GM19193 (cell line): ENCODE measurements at regions not wholly inside any gene's neighbourhood (a gene's known extent, or its start where the extent isn't known, plus 50 kb on each side); places are given as distances from the start of the nearest gene placed in this dataset.

Experiments
- POLR2A ChIP-seq: IDR thresholded peaks from 4 replicates; pipeline ENCODE4 v1.6.1; 2011; ENCODE audit not compliant: insufficient read depth, insufficient read length; ENCODE audit errors: extremely low read depth

- no peak for TF ChIP-seq POLR2A
These were observed 112.6 kb upstream of the ZNF608 start for GRCh38 chr5:124859027-124859426.

GRCh38 chr5:124859556-124860290 is 113.3 kb upstream of the ZNF608 start:
- TF ChIP-seq POLR2A = no peak

GRCh38 chr5:124860291-124860655 is 113.8 kb upstream of the ZNF608 start:
- TF ChIP-seq POLR2A = no peak

- no peak for TF ChIP-seq POLR2A
These were observed 118.6 kb upstream of the ZNF608 start for GRCh38 chr5:124865066-124865465.

GRCh38 chr5:124865603-124866354 is 119.3 kb upstream of the ZNF608 start:
- no peak for TF ChIP-seq POLR2A

- TF ChIP-seq POLR2A = no peak
These were observed 120.1 kb upstream of the ZNF608 start for GRCh38 chr5:124866355-124867136.

- no peak for TF ChIP-seq POLR2A
These were observed 120.8 kb upstream of the ZNF608 start for GRCh38 chr5:124867137-124867704.

- TF ChIP-seq POLR2A = no peak
These were observed 122.2 kb upstream of the ZNF608 start for GRCh38 chr5:124868676-124869075.

- TF ChIP-seq POLR2A = no peak
These were observed 123.1 kb upstream of the ZNF608 start for GRCh38 chr5:124869426-124870033.

- TF ChIP-seq POLR2A = no peak
These were observed 123.6 kb upstream of the ZNF608 start for GRCh38 chr5:124870070-124870469.

- no peak for TF ChIP-seq POLR2A
These were observed 124.9 kb upstream of the ZNF608 start for GRCh38 chr5:124871303-124871702.

GRCh38 chr5:124872086-124872485 is 125.6 kb upstream of the ZNF608 start:
- TF ChIP-seq POLR2A = no peak

- no peak for TF ChIP-seq POLR2A
These were observed 126.2 kb upstream of the ZNF608 start for GRCh38 chr5:124872615-124873014.

GRCh38 chr5:124873188-124873587 is 126.7 kb upstream of the ZNF608 start:
- no peak for TF ChIP-seq POLR2A

- no peak for TF ChIP-seq POLR2A
These were observed 127.3 kb upstream of the ZNF608 start for GRCh38 chr5:124873713-124874112.

GRCh38 chr5:124876566-124876965 is 130.1 kb upstream of the ZNF608 start:
- TF ChIP-seq POLR2A = no peak

- TF ChIP-seq POLR2A = no peak
These were observed 130.5 kb upstream of the ZNF608 start for GRCh38 chr5:124876983-124877382.
